Gastrocnemius medialis (tissue), 4 donors: ENCODE measurements at regions not wholly inside any gene's neighbourhood (a gene's known extent, or its start where the extent isn't known, plus 50 kb on each side); places are given as distances from the start of the nearest gene placed in this dataset.

Source experiments
- CTCF ChIP-seq, 5 experiments: fragments of 450-650 bp in 3 of 5; fragments of 200-600 bp in 2 of 5; sonication (generic) in 2 of 5; IDR thresholded peaks in 4 of 5; conservative IDR thresholded peaks in 1 of 5; 1 replicate in 4 of 5; 2 replicates in 1 of 5; pipeline ENCODE4 v1.5.1; 2016 to 2019; ENCODE audit warnings: antibody characterized with exemption in 5 of 5, mild to moderate bottlenecking in 3 of 5, moderate library complexity in 3 of 5
- POLR2A ChIP-seq, 2 donors: fragments of 450-650 bp; IDR thresholded peaks; one replicate each; pipeline ENCODE4 v1.6.1; 2017; ENCODE audit warnings: antibody characterized with exemption in 2 of 2, mild to moderate bottlenecking in 2 of 2, moderate library complexity in 2 of 2

GRCh38 chr2:35339211-35339610, 1016.4 kb upstream of the CRIM1 start:
- no peak for TF ChIP-seq CTCF (IDR thresholded peaks at IDR 0.05 in 4 of 5, conservative IDR thresholded peaks at IDR 0.05 in 1 of 5)
- TF ChIP-seq POLR2A (IDR thresholded peaks at IDR 0.05), result no peak
